ENCODE measurements at regions not wholly inside any gene's neighbourhood (a gene's known extent, or its start where the extent isn't known, plus 50 kb on each side); places are given as distances from the start of the nearest gene placed in this dataset.

- no peak for DNase-seq
These were observed 303.4 kb downstream of the ZNF621 start for GRCh38 chr3:40827942-40828688.

GRCh38 chr3:40828741-40829415 lies 304.1 kb downstream of the ZNF621 start:
- no peak for DNase-seq

- DNase-seq = no peak
These were observed 305.1 kb downstream of the ZNF621 start for GRCh38 chr3:40829876-40830275.

- DNase-seq = no peak
These were observed 312.5 kb downstream of the ZNF621 start for GRCh38 chr3:40837300-40837699.

GRCh38 chr3:40841131-40841530 lies 316.4 kb downstream of the ZNF621 start:
- no peak for DNase-seq

GRCh38 chr3:40841570-40842109 lies 316.9 kb downstream of the ZNF621 start:
- no peak for DNase-seq

GRCh38 chr3:40842714-40843113 lies 318.0 kb downstream of the ZNF621 start:
- DNase-seq = no peak

GRCh38 chr3:40843208-40843624 lies 318.5 kb downstream of the ZNF621 start:
- DNase-seq = no peak

GRCh38 chr3:40843851-40844548 lies 319.2 kb downstream of the ZNF621 start:
- DNase-seq = no peak

- no peak for DNase-seq
These were observed 320.1 kb downstream of the ZNF621 start for GRCh38 chr3:40844896-40845295.

GRCh38 chr3:40845447-40845846 lies 320.7 kb downstream of the ZNF621 start:
- no peak for DNase-seq

GRCh38 chr3:40845916-40846315 lies 321.2 kb downstream of the ZNF621 start:
- no peak for DNase-seq

GRCh38 chr3:40846451-40846850 lies 321.7 kb downstream of the ZNF621 start:
- DNase-seq = peak; percentile 76

GRCh38 chr3:40847551-40847992 lies 322.8 kb downstream of the ZNF621 start:
- no peak for DNase-seq

- DNase-seq = no peak
These were observed 323.7 kb downstream of the ZNF621 start for GRCh38 chr3:40848421-40848820.

GRCh38 chr3:40850861-40851260 lies 326.1 kb downstream of the ZNF621 start:
- no peak for DNase-seq

GRCh38 chr3:40851836-40852235 lies 327.1 kb downstream of the ZNF621 start:
- DNase-seq = no peak

GRCh38 chr3:40852712-40853111 lies 328.0 kb downstream of the ZNF621 start:
- DNase-seq = no peak

GRCh38 chr3:40853474-40853873 lies 328.7 kb downstream of the ZNF621 start:
- no peak for DNase-seq

GRCh38 chr3:40855871-40856270 lies 331.1 kb downstream of the ZNF621 start:
- no peak for DNase-seq

GRCh38 chr3:40858364-40859115 lies 333.8 kb downstream of the ZNF621 start:
- peak; percentile 7 for DNase-seq

- DNase-seq = no peak
These were observed 336.4 kb upstream of the CTNNB1 start for GRCh38 chr3:40862946-40863345.
